DND-41 (cell line): ENCODE measurements at regions not wholly inside any gene's neighbourhood (a gene's known extent, or its start where the extent isn't known, plus 50 kb on each side); places are given as distances from the start of the nearest gene placed in this dataset.
"Not testable (repeated sequence)": the region's sequence is repeated elsewhere in the genome, so short reads cannot be mapped to it uniquely, and the experiment has no call there.

Source experiments
- ATAC-seq: fragments of 200-7000 bp; cut with Tn5 transposase; 3 replicates; pipeline ENCODE4 v1.9.1; 2021; ENCODE audit warnings: low read depth; ENCODE audit not compliant: insufficient read depth
- DNase-seq: peaks from one replicate; pipeline ENCODE4 v3.0.0-alpha.2; 2020
- H2AFZ ChIP-seq: 2 replicates; pipeline ENCODE4 v1.6.0; 2012; ENCODE audit warnings: low read depth, low read length
- H3K27ac ChIP-seq: 2 replicates; pipeline ENCODE4 v1.5.1; 2012; ENCODE audit warnings: low read length, inconsistent platforms
- H3K27me3 ChIP-seq: fragments of 200-600 bp; sonication (generic); 2 replicates; pipeline ENCODE4 v1.6.0; 2012; ENCODE audit warnings: low read length, mild to moderate bottlenecking, inconsistent platforms; ENCODE audit not compliant: insufficient read depth, poor library complexity
- H3K36me3 ChIP-seq: 2 replicates; pipeline ENCODE4 v1.5.1; 2012; ENCODE audit warnings: low read length, inconsistent platforms; ENCODE audit not compliant: insufficient read depth
- H3K4me1 ChIP-seq: 2 replicates; pipeline ENCODE4 v1.5.1; 2012; ENCODE audit warnings: mild to moderate bottlenecking, low read length; ENCODE audit not compliant: insufficient read depth
- H3K4me2 ChIP-seq: 2 replicates; pipeline ENCODE4 v1.6.0; 2012; ENCODE audit warnings: mild to moderate bottlenecking, moderate library complexity, low read length, inconsistent platforms; ENCODE audit not compliant: insufficient read depth
- H3K4me3 ChIP-seq, 2 experiments: fragments of 200-600 bp in 1 of 2; shearing (Covaris generic) in 1 of 2; 2 replicates each; pipeline ENCODE4 v1.5.1; 2012 to 2016; ENCODE audit warnings: inconsistent platforms in 2 of 2, low read length in 2 of 2, mild to moderate bottlenecking in 2 of 2, low read depth in 1 of 2, moderate library complexity in 1 of 2
- H3K79me2 ChIP-seq: 2 replicates; pipeline ENCODE4 v1.6.0; 2012; ENCODE audit warnings: low read length, inconsistent platforms; ENCODE audit not compliant: insufficient read depth
- H3K9ac ChIP-seq: 2 replicates; pipeline ENCODE4 v1.6.0; 2012; ENCODE audit warnings: low read depth, mild to moderate bottlenecking, inconsistent platforms, low read length, moderate library complexity
- H3K9me3 ChIP-seq: 2 replicates; pipeline ENCODE4 v1.5.1; 2012; ENCODE audit warnings: low read length, moderate library complexity, mild to moderate bottlenecking, inconsistent platforms; ENCODE audit not compliant: insufficient read depth, severe bottlenecking
- H4K20me1 ChIP-seq: 2 replicates; pipeline ENCODE4 v1.6.0; 2012; ENCODE audit warnings: low read length; ENCODE audit not compliant: insufficient read depth
- EZH2 ChIP-seq: IDR thresholded peaks from 3 replicates; pipeline ENCODE4 v1.6.1; 2012; ENCODE audit warnings: borderline replicate concordance, low read depth, mild to moderate bottlenecking, moderate library complexity, low read length, inconsistent platforms; ENCODE audit not compliant: severe bottlenecking
- TF ChIP-seq, protein P1 (sequence below): IDR thresholded peaks from 2 replicates; pipeline ENCODE4 v1.5.1; 2012; ENCODE audit warnings: borderline replicate concordance, low read length, moderate library complexity, mild to moderate bottlenecking; ENCODE audit not compliant: poor library complexity, severe bottlenecking; ENCODE audit errors: extremely low read depth

DNA sequence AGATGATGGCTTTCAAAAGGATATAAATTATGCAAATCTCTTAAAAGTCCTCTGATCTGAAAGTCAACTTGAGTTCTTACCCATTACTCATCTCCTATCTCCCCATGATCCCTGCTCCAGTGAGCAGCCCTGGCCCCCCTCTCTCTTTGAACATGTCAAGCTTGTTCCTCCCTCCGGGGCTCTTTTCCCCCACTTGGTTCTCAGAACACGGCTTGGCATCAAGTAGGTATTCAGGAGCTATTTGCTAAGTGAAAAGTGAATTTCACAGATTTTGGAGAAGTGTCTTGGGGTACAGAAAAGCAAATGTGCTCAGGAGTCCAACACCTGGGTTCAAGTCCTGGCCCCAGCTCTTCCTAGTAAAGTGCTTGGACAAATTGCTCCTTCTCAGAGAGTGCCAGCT is 98.3 kb upstream of the CTBP2 start:
- no peak overlapping the region for H3K4me2 ChIP-seq
- H3K9ac ChIP-seq: no peak overlapping the region
- ATAC-seq (no peak), DNase-seq (no peak)
- H3K27me3 ChIP-seq: no peaks in the 10 kb centered on the region
- no peaks in the 10 kb centered on the region for H3K36me3 ChIP-seq
- no peak overlapping the region for H2AFZ ChIP-seq
- no peak overlapping the region for H3K27ac ChIP-seq
- no peaks in the 10 kb centered on the region for H3K4me1 ChIP-seq
- no peaks in the 10 kb centered on the region for H4K20me1 ChIP-seq
- H3K79me2 ChIP-seq: no peaks in the 10 kb centered on the region
- H3K4me3 ChIP-seq: no peak overlapping the region
- H3K9me3 ChIP-seq: no peaks in the 10 kb centered on the region
- TF ChIP-seq, protein P1, sequence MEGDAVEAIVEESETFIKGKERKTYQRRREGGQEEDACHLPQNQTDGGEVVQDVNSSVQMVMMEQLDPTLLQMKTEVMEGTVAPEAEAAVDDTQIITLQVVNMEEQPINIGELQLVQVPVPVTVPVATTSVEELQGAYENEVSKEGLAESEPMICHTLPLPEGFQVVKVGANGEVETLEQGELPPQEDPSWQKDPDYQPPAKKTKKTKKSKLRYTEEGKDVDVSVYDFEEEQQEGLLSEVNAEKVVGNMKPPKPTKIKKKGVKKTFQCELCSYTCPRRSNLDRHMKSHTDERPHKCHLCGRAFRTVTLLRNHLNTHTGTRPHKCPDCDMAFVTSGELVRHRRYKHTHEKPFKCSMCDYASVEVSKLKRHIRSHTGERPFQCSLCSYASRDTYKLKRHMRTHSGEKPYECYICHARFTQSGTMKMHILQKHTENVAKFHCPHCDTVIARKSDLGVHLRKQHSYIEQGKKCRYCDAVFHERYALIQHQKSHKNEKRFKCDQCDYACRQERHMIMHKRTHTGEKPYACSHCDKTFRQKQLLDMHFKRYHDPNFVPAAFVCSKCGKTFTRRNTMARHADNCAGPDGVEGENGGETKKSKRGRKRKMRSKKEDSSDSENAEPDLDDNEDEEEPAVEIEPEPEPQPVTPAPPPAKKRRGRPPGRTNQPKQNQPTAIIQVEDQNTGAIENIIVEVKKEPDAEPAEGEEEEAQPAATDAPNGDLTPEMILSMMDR: no peak
- TF ChIP-seq EZH2: no peak

DNA sequence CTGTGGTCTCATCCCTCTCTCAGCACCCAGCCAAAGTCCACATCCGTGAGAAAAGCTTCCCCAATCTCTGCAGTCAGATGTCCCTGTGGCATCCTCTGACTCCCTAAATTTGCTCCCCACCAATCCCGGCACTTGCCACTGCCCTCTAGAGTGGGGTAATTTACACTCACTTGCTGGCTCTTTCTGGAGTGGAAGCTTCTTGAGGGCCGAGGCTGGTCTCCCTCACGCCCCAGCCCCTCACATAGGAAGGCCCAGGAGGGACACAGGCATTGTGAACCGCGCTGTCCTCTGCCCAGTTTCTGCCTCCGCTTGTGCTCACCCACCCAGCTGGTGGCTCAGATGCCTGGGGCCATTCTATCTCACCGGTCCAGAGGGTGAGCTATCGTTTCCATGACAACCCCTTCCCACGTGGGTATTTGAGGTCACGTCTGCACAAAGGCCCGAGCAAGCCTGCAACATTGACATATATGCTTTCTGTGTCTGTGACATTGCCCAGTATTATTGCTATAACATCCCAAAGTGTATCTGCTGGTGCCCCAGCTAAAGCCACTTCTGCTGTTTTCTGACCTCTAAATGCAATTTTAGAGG is 97.3 kb upstream of the CTBP2 start:
- Histone ChIP-seq H2AFZ (no peak overlapping the region), H3K27ac (no peak overlapping the region), H3K4me3 (no peak overlapping the region), H3K4me2 (no peak overlapping the region), H3K4me1 (no peaks in the 10 kb centered on the region), H3K36me3 (no peaks in the 10 kb centered on the region), H3K9me3 (no peaks in the 10 kb centered on the region), H3K9ac (no peak overlapping the region), H3K27me3 (no peaks in the 10 kb centered on the region), H4K20me1 (no peaks in the 10 kb centered on the region), H3K79me2 (no peaks in the 10 kb centered on the region)
- TF ChIP-seq, protein P1: no peak
- TF ChIP-seq EZH2: no peak
- DNase-seq (no peak), ATAC-seq (no peak)

DNA sequence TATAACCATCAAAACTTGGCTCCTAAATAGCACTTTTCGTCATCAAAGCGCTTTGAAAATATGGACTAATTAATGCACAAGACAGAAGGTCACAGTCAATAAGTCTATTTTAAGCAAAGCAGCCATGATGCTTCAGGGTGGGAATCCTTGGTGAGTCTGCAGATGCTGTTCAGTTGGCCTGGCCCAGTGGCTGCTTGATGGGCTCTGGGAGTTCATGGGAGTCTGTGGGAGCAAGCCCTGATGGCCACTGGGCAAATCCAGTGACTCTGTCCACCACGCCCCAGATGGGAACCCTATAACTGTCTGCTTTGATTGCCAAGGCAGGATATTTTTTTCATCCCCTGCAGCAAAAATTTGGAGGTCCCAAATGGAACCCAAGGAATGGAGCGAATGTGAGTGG is 95.7 kb upstream of the CTBP2 start:
- H3K4me3 ChIP-seq: no peak overlapping the region
- no peak overlapping the region for H3K4me2 ChIP-seq
- DNase-seq: no peak
- H2AFZ ChIP-seq: no peak overlapping the region
- peaks cover 3% of the 10 kb centered on the region for H3K9me3 ChIP-seq
- H3K36me3 ChIP-seq: no peaks in the 10 kb centered on the region
- H3K4me1 ChIP-seq: no peaks in the 10 kb centered on the region
- no peak for ATAC-seq
- no peaks in the 10 kb centered on the region for H3K79me2 ChIP-seq
- no peaks in the 10 kb centered on the region for H3K27me3 ChIP-seq
- no peaks in the 10 kb centered on the region for H4K20me1 ChIP-seq
- no peak for TF ChIP-seq EZH2
- TF ChIP-seq, protein P1: no peak
- no peak overlapping the region for H3K27ac ChIP-seq
- no peak overlapping the region for H3K9ac ChIP-seq

DNA sequence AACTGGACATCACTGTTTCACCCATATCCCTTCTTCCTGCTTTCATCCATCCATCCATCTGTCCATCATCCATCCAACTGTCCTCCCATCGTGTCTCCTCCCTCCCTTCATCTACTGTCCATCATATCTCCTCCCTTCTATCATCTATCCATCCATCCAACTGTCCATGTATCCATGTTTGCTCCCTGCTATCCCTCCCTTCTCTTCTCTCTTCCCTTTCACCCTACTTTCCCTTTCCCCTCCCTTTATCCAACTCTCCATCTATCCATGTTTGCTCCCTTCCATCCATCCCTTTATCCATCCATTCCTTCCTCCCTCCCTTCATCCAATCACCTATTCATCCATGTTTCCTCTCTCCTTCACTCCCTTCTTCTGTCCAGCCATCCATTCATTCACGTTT is 92.6 kb upstream of the CTBP2 start:
- no peak overlapping the region for H3K9ac ChIP-seq
- H3K27ac ChIP-seq: no peak overlapping the region
- no peak overlapping the region for H2AFZ ChIP-seq
- TF ChIP-seq EZH2: no peak
- TF ChIP-seq, protein P1: no peak
- no peaks in the 10 kb centered on the region for H4K20me1 ChIP-seq
- H3K4me3 ChIP-seq: no peak overlapping the region
- ATAC-seq (no peak), DNase-seq (no peak)
- peaks cover 3% of the 10 kb centered on the region for H3K9me3 ChIP-seq
- no peaks in the 10 kb centered on the region for H3K36me3 ChIP-seq
- H3K4me1 ChIP-seq: no peaks in the 10 kb centered on the region
- no peaks in the 10 kb centered on the region for H3K79me2 ChIP-seq
- H3K4me2 ChIP-seq: no peak overlapping the region
- peaks cover 5% of the 10 kb centered on the region for H3K27me3 ChIP-seq

DNA sequence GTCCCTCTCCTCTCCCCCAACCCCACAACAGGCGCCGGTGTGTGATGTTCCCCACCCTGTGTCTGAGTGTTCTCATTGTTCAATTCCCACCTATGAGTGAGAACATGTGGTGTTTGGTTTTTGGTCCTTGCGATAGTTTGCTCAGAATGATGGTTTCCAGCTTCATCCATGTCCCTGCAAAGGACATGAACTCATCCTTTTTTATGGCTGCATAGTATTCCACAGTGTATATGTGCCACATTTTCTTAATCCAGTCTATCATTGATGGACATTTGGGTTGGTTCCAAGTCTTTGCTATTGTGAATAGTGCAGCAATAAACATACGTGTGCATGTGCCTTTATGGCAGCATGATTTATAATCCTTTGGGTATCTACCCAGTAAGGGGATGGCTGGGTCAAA is 90.5 kb upstream of the CTBP2 start:
- not testable (repeated sequence) for ATAC-seq, H3K9ac ChIP-seq, H3K36me3 ChIP-seq, H4K20me1 ChIP-seq, H3K27me3 ChIP-seq, H3K27ac ChIP-seq, H3K79me2 ChIP-seq, H3K4me3 ChIP-seq, H2AFZ ChIP-seq, H3K4me1 ChIP-seq, DNase-seq, H3K9me3 ChIP-seq, H3K4me2 ChIP-seq
